Ascending aorta (tissue), 2 donors: ENCODE measurements at regions not wholly inside any gene's neighbourhood (a gene's known extent, or its start where the extent isn't known, plus 50 kb on each side); places are given as distances from the start of the nearest gene placed in this dataset.
"Not testable (repeated sequence)": the region's sequence is repeated elsewhere in the genome, so short reads cannot be mapped to it uniquely, and the experiment has no call there.

ENCODE experiments used
- DNase-seq, 2 donors: peaks; one replicate each; pipeline ENCODE4 v3.0.0-alpha.2; 2019; ENCODE audit warnings: low spot score in 2 of 2
- H3K27ac ChIP-seq, 2 donors: fragments of 200-600 bp; sonication (generic); one replicate each; pipeline ENCODE4 v1.5.1; 2016 to 2017; ENCODE audit warnings: mild to moderate bottlenecking in 1 of 2
- H3K27me3 ChIP-seq: fragments of 200-600 bp; sonication (generic); one replicate; pipeline ENCODE4 v1.5.1; 2017
- H3K36me3 ChIP-seq, 2 donors: fragments of 200-600 bp; sonication (generic); one replicate each; pipeline ENCODE4 v1.5.1; 2016
- H3K4me1 ChIP-seq, 2 donors: fragments of 200-600 bp; sonication (generic); one replicate each; pipeline ENCODE4 v1.5.1; 2016 to 2017; ENCODE audit warnings: mild to moderate bottlenecking in 1 of 2
- H3K4me3 ChIP-seq, 2 donors: fragments of 200-600 bp; sonication (generic); one replicate each; pipeline ENCODE4 v1.5.1; 2016 to 2017; ENCODE audit warnings: mild to moderate bottlenecking in 1 of 2
- H3K9me3 ChIP-seq, 2 donors: fragments of 200-600 bp; sonication (generic); one replicate each; pipeline ENCODE4 v1.5.1; 2016
- intact Hi-C: fragments of 100-400 bp; cut with DNase I; formaldehyde crosslinking; loops from one replicate; pipeline ENCODE4 v1.15.1; 2023
- TF ChIP-seq, protein P1 (sequence below), 3 experiments: fragments of 200-600 bp in 2 of 3; fragments of 450-650 bp in 1 of 3; sonication (generic) in 2 of 3; IDR thresholded peaks; one replicate each; pipeline ENCODE4 v1.5.1; 2016 to 2019; ENCODE audit warnings: antibody characterized with exemption in 3 of 3, mild to moderate bottlenecking in 1 of 3, moderate library complexity in 1 of 3

DNA sequence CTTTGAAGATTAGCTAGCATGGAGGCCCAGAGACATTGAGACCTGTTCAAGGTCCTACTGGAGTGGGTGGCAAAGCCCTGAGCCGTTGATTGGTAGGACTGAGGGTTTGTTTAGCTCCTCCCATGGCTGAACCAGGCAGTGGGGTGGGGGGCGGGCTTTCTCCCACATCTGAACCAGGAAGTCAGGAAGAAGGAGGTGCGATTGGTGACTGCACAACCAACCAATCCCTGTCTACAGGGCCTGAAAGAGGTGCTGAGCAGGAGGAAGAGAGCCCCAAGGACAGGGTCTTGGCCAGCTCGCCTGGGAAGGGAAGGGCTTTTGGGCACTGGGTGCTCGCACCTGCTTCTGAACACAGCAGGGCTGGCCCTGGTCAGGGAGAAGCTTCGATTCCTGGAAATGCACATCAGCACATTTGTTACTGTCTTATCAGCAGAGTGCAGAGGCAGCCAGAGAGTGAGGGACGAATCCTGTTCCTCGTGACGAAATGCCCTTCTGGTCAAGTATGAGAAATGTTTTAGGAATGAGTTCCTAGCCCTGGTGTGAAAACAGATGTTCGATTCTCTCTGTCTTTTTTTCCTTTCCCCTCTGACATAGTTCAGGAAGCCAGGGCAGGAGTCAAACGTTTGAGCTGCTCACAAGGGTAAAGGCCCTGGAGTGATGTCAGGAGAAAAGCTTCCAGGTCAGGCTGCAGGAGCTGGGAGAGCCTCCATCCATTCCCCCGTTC is 294.8 kb upstream of the KLF4 start:
- no peaks in the 10 kb centered on the region for H3K9me3 ChIP-seq
- no peaks in the 10 kb centered on the region for H3K27me3 ChIP-seq
- no peaks in the 10 kb centered on the region for H3K4me1 ChIP-seq
- no peaks in the 10 kb centered on the region for H3K36me3 ChIP-seq
- intact Hi-C loops, result no loop called here
- H3K4me3 ChIP-seq, result no peak overlapping the region
- no peak overlapping the region for H3K27ac ChIP-seq
- no peak for DNase-seq
- TF ChIP-seq, protein P1, sequence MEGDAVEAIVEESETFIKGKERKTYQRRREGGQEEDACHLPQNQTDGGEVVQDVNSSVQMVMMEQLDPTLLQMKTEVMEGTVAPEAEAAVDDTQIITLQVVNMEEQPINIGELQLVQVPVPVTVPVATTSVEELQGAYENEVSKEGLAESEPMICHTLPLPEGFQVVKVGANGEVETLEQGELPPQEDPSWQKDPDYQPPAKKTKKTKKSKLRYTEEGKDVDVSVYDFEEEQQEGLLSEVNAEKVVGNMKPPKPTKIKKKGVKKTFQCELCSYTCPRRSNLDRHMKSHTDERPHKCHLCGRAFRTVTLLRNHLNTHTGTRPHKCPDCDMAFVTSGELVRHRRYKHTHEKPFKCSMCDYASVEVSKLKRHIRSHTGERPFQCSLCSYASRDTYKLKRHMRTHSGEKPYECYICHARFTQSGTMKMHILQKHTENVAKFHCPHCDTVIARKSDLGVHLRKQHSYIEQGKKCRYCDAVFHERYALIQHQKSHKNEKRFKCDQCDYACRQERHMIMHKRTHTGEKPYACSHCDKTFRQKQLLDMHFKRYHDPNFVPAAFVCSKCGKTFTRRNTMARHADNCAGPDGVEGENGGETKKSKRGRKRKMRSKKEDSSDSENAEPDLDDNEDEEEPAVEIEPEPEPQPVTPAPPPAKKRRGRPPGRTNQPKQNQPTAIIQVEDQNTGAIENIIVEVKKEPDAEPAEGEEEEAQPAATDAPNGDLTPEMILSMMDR (IDR thresholded peaks at IDR 0.05), result no peak

DNA sequence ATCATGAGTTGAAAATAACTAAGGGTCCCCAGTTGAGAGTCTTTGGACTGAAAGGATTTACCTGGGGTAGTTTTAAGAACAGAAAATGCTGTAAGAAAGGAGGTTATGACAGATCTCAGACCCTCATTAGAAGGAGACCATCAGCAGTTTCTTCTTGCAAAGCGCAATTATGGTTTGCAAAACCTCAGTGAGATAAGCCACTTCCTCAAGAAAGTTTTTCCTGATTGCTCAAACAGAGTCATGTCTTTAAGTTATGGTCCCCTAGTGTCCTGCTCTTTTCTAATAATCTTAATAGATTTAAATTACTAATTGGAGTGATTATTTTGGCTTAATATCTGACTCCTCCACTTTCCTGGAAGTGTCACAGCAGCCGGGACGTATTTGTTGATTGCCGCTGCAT is 293.2 kb upstream of the KLF4 start:
- Histone ChIP-seq H3K4me1 (no peaks in the 10 kb centered on the region), H3K27ac (no peak overlapping the region), H3K36me3 (no peaks in the 10 kb centered on the region), H3K4me3 (no peak overlapping the region), H3K27me3 (no peaks in the 10 kb centered on the region), H3K9me3 (no peaks in the 10 kb centered on the region)
- intact Hi-C loops, result no loop called here
- TF ChIP-seq, protein P1 (IDR thresholded peaks at IDR 0.05), result no peak
- no peak for DNase-seq

DNA sequence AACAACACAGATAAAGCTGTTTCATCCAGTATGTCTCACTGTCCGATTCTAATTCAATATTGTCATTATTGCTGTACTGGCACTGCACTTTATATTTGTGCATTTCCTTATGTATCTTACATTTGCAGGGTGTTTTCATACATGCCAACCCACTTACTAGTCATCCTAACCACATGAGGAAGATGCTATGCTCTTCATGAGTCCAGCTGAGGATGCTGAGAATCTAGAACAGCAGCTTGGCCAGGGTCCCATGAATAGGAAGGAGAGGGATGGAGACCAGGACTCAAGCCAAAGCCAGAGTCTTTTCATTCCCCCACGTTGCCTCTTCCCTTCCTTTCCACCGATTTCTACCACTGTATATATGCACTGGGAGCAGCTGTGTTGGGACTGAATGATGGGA is 292.8 kb upstream of the KLF4 start:
- TF ChIP-seq, protein P1 (IDR thresholded peaks at IDR 0.05), result no peak
- no peak for DNase-seq
- intact Hi-C loops, result no loop called here
- Histone ChIP-seq H3K27ac (no peak overlapping the region), H3K36me3 (no peaks in the 10 kb centered on the region), H3K4me3 (no peak overlapping the region), H3K9me3 (no peaks in the 10 kb centered on the region), H3K27me3 (no peaks in the 10 kb centered on the region), H3K4me1 (no peaks in the 10 kb centered on the region)

DNA sequence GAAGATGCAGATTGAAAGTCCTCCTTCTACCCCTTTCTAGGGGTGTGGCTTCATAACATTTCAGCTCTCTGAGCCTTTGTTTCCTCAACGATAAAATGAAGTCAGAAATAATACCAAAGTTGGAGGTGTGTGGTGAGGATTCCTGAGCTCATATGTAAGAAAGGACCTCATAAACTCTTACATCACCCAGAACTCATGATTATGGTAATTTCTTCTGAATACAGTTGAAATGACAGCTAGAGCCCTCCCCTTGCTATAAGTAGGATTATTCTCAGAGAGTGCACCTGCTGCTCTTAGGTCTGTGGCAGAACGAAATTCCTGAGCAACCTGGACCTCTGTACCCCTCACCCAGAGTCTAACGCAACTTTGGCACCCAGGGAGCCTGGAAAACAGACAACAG is 291.4 kb upstream of the KLF4 start:
- intact Hi-C loops, result no loop called here
- Histone ChIP-seq H3K27me3 (no peaks in the 10 kb centered on the region), H3K4me3 (no peak overlapping the region), H3K36me3 (no peaks in the 10 kb centered on the region), H3K9me3 (no peaks in the 10 kb centered on the region), H3K4me1 (no peaks in the 10 kb centered on the region), H3K27ac (no peak overlapping the region)
- no peak for DNase-seq
- TF ChIP-seq, protein P1 (IDR thresholded peaks at IDR 0.05), result no peak

DNA sequence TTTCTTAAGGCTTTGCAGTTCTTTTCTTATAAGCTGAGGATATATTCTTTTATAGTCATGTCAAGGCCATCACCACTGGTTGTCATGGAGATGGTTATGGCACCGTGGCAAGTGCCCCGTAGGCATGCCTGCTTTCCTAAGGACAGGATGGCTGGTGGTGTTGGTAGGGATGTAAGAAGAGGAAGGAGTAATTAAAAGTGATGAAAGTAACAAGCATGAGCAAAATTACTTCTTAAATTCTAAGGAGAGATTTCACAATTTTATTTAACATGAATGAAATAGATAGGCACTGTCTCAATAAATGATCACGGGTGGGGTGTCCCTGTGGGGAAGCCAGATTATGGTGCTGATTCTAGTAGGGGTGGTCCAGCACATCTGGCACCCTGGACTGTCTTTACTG is 290.2 kb upstream of the KLF4 start:
- no peak for DNase-seq
- Histone ChIP-seq H3K27ac (no peak overlapping the region), H3K9me3 (no peaks in the 10 kb centered on the region), H3K27me3 (no peaks in the 10 kb centered on the region), H3K4me3 (no peak overlapping the region), H3K36me3 (no peaks in the 10 kb centered on the region), H3K4me1 (no peaks in the 10 kb centered on the region)
- TF ChIP-seq, protein P1 (IDR thresholded peaks at IDR 0.05), result no peak
- intact Hi-C loops, result no loop called here

DNA sequence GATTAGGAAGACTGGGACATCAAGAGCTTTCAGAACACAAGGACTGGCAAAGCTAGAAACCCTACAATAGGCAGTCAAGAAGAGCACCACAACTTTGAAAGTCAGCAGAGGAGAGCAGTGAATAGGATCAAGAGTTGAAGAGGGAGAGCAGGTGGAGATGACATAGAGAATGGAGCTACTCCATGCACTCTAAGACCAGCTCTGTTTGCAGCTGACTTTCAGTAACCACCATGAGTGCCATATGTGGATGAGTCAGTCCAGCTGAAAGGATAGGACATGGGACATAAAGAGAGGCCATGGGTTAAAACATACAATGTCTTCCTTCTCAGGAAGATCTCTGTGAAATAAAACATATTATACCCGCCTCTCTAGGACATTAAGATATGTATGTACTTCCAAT is 289.1 kb upstream of the KLF4 start:
- intact Hi-C loops, result no loop called here
- TF ChIP-seq, protein P1 (IDR thresholded peaks at IDR 0.05), result no peak
- Histone ChIP-seq H3K4me1 (no peaks in the 10 kb centered on the region), H3K27ac (no peak overlapping the region), H3K27me3 (no peaks in the 10 kb centered on the region), H3K36me3 (no peaks in the 10 kb centered on the region), H3K9me3 (no peaks in the 10 kb centered on the region), H3K4me3 (no peak overlapping the region)
- DNase-seq, result no peak

DNA sequence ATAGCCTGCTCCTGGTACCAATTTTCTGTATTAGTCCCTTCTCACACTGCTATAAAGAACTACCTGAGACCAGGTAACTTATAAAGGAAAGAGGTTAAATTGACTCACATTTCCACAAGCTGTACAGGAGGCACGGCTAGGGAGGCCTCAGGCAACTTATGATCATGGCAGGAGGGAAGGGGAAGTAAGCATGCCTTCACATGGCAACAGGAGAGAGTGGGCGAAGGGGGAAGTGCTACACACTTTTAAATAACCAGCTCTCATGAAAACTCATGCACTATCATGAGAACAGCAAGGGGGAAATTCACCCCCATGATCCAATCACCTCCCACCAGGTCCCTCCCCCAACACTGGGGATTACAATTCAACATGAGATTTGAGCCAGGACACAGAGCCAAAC is 284.5 kb upstream of the KLF4 start:
- DNase-seq, H3K36me3 ChIP-seq, H3K27me3 ChIP-seq, intact Hi-C loops, H3K4me1 ChIP-seq, H3K9me3 ChIP-seq, H3K4me3 ChIP-seq, H3K27ac ChIP-seq: not testable (repeated sequence)
